Large intestine (tissue), 3 donors: ENCODE measurements at regions not wholly inside any gene's neighbourhood (a gene's known extent, or its start where the extent isn't known, plus 50 kb on each side); places are given as distances from the start of the nearest gene placed in this dataset.

Experiments used
- DNase-seq, 2 donors: peaks; one replicate each; pipeline versions ENCODE4 v3.0.0 to v3.0.0-alpha.2; 2013
- H3K27ac ChIP-seq: one replicate; pipeline ENCODE4 v1.5.1; 2013; ENCODE audit warnings: low read length
- H3K27me3 ChIP-seq: 2 replicates; pipeline ENCODE4 v1.6.1; 2013; ENCODE audit warnings: low read length; ENCODE audit not compliant: control insufficient read depth, insufficient read depth
- H3K36me3 ChIP-seq: 2 replicates; pipeline ENCODE4 v1.6.1; 2013; ENCODE audit warnings: low read length; ENCODE audit not compliant: control insufficient read depth, insufficient read depth
- H3K4me1 ChIP-seq: one replicate; pipeline ENCODE4 v1.6.1; 2013; ENCODE audit warnings: low read length; ENCODE audit not compliant: control insufficient read depth, insufficient read depth
- H3K4me3 ChIP-seq: one replicate; pipeline ENCODE4 v1.5.1; 2013; ENCODE audit warnings: low read length
- H3K9me3 ChIP-seq: one replicate; pipeline ENCODE4 v1.6.1; 2013; ENCODE audit warnings: mild to moderate bottlenecking, low read depth, low read length, moderate library complexity; ENCODE audit not compliant: control insufficient read depth
- WGBS: methylation state at CpG from one replicate; pipeline ENCODE4 v1.1.5; 2013; ENCODE audit warnings: low lambda C conversion rate; ENCODE audit not compliant: insufficient coverage; 5-methylcytosine and 5-hydroxymethylcytosine counted together

DNA sequence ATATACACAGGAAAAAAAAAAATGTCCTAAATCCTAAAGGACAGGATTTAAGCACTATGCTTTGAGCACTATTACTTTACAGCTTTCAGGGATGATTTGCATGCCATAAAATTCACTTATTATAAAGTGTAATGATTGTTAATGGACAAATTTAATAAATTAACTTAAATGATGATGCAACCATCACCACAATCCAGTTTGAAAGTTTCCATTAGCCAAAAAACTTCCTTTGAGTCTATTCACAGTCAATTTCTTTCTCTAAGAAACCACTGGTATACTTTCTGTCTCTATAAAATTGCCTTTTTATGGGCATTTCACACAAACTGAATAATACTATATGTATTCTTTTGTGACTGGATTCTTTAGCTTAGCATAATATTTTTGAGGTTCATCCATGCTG is 111.1 kb upstream of the RIOK3 start:
- H3K27me3 ChIP-seq = no peaks in the 10 kb centered on the region
- no peak overlapping the region for H3K4me3 ChIP-seq
- no peak for DNase-seq
- no peaks in the 10 kb centered on the region for H3K4me1 ChIP-seq
- no peaks in the 10 kb centered on the region for H3K9me3 ChIP-seq
- no peaks in the 10 kb centered on the region for H3K36me3 ChIP-seq
- H3K27ac ChIP-seq = no peak overlapping the region

DNA sequence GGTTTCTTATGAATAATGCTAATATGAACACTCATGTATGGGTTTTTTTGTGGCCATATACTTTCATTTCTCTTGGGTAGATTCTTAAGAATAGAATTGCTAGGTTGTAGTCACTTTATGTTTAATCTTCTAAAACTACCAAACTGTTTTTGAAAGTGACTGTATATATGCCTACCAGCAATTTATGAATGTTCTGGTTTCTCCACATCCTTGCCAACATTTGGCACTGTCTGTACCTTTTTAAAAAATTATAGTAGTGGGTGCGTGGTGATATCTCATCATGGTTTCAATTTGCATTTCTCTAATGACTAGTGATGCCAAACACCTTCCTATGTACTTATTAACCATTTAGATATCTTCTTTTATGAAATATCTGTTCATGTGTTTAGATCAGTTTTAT is 110.6 kb upstream of the RIOK3 start:
- Histone ChIP-seq H3K27me3 (no peaks in the 10 kb centered on the region), H3K4me3 (no peak overlapping the region), H3K36me3 (no peaks in the 10 kb centered on the region), H3K4me1 (no peaks in the 10 kb centered on the region), H3K9me3 (no peaks in the 10 kb centered on the region), H3K27ac (no peak overlapping the region)
- WGBS = 100% methylated on average over 1 of the region's 1 CpG
- DNase-seq = no peak

- no peaks in the 10 kb centered on the region for H3K4me1 ChIP-seq
- no peak overlapping the region for H3K27ac ChIP-seq
- H3K36me3 ChIP-seq = peaks cover 6% of the 10 kb centered on the region
- no CpG with 5 or more reads among the region's 2 CpGs for WGBS
- H3K4me3 ChIP-seq = no peak overlapping the region
- no peak for DNase-seq
- no peaks in the 10 kb centered on the region for H3K27me3 ChIP-seq
- peaks cover 4% of the 10 kb centered on the region for H3K9me3 ChIP-seq
Measured at GRCh38 chr18:23350188-23350587, 102.9 kb upstream of the RIOK3 start.

GRCh38 chr18:23351521-23351920 is 101.6 kb upstream of the RIOK3 start:
- 100% methylated on average over 1 of the region's 4 CpGs for WGBS
- Histone ChIP-seq H3K27ac (no peak overlapping the region), H3K4me1 (peaks cover 7% of the 10 kb centered on the region), H3K9me3 (peaks cover 4% of the 10 kb centered on the region), H3K27me3 (no peaks in the 10 kb centered on the region), H3K4me3 (no peak overlapping the region), H3K36me3 (peaks cover 6% of the 10 kb centered on the region)
- DNase-seq = no peak

DNA sequence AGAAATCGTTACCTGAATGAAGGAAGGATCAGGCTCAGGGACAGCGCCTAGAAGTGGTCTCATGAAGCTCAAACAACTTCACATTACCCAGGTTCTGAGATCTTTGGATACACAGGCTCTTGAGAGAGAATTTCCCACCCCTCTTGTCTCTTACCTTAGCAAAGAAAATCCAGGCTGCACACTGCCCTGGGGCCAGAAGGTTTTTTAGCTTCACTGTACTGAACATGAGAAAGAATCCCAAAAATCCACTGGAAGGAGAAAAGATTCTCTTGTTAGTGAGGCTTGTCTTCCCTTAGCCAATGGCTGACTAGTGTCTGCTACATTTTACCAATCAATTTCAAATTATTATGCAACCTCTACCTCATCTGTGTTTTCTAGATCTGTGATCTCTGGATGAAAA is 101.0 kb upstream of the RIOK3 start:
- Histone ChIP-seq H3K4me1 (peaks cover 12% of the 10 kb centered on the region), H3K4me3 (no peak overlapping the region), H3K27me3 (no peaks in the 10 kb centered on the region), H3K9me3 (peaks cover 4% of the 10 kb centered on the region), H3K36me3 (peaks cover 6% of the 10 kb centered on the region), H3K27ac (no peak overlapping the region)
- no peak for DNase-seq
- WGBS = no CpG with 5 or more reads among the region's 2 CpGs

DNA sequence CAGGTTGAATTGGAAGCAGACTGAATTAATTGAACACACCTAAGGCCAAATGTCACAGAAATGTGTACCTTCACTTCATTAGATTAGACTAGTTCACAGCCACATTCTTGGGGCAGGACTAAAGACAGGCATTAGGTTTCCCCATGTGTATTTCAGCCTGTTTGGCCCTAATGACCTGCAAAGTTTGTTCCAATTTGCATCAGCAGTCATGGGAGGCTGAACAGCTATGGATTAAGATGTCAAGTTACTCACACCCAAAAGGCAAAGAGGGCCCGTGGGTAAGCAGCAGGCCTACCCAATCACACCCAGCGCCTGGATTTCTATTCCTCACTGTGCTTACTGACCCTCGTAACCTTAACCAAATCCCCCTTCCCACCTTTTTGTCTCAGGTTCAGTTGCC is 99.6 kb upstream of the RIOK3 start:
- Histone ChIP-seq H3K4me1 (peaks cover 24% of the 10 kb centered on the region), H3K36me3 (peaks cover 6% of the 10 kb centered on the region), H3K9me3 (peaks cover 4% of the 10 kb centered on the region), H3K27ac (no peak overlapping the region), H3K4me3 (no peak overlapping the region), H3K27me3 (no peaks in the 10 kb centered on the region)
- WGBS = 100% methylated on average over 1 of the region's 3 CpGs
- DNase-seq = no peak

DNA sequence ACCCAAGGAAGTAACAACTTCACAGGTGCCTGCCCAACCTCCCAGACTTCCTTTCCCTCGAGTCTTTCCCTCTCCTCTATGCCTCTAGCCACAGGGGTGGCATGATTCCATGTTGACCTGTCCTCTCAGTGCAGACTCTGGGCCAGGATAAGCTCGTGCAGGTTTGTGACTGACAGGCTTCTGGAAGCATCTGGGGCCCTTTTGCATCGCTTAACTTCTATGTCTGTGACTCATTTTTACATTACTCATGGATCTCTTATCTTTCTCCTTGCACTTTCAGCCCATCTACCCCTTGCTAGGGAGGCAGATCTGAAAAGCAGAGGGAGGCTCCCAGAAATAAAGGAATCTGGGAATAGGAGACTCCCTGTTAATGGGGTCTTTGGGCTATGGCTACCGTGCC is 98.5 kb upstream of the RIOK3 start:
- Histone ChIP-seq H3K9me3 (no peaks in the 10 kb centered on the region), H3K27ac (no peak overlapping the region), H3K27me3 (no peaks in the 10 kb centered on the region), H3K4me3 (no peak overlapping the region), H3K36me3 (peaks cover 6% of the 10 kb centered on the region), H3K4me1 (peaks cover 24% of the 10 kb centered on the region)
- WGBS = 80% methylated on average over 1 of the region's 4 CpGs
- DNase-seq = no peak

GRCh38 chr18:23355206-23355605 is 97.9 kb upstream of the RIOK3 start:
- H3K36me3 ChIP-seq = peaks cover 4% of the 10 kb centered on the region
- no CpG with 5 or more reads among the region's 6 CpGs for WGBS
- no peaks in the 10 kb centered on the region for H3K9me3 ChIP-seq
- DNase-seq = no peak
- H3K27ac ChIP-seq = no peak overlapping the region
- no peak overlapping the region for H3K4me3 ChIP-seq
- H3K4me1 ChIP-seq = peaks cover 24% of the 10 kb centered on the region
- no peaks in the 10 kb centered on the region for H3K27me3 ChIP-seq

DNA sequence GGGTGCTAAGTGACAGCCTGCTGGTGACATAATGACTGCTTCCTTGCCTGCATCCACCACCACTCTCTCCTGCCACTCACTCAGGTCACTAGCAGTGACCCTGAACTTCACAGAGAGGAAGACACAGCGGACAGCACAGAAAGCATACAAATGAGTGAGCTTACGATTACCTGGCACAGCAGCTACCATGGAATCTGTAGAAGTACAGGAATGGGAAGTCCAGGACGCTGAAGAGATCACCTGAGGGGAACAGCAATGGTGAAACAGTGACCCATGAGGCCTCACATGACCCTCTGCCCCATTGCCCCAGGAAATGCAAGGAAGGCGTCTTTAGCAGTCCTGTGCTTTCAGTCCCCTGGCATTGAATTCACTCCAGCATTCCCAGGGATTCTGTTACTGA is 96.7 kb upstream of the RIOK3 start:
- Histone ChIP-seq H3K36me3 (no peaks in the 10 kb centered on the region), H3K9me3 (no peaks in the 10 kb centered on the region), H3K4me1 (peaks cover 24% of the 10 kb centered on the region), H3K4me3 (no peak overlapping the region), H3K27me3 (no peaks in the 10 kb centered on the region), H3K27ac (peak overlapping the region; percentile 66)
- peak; percentile 37 to 72 for DNase-seq
- WGBS = no CpG with 5 or more reads among the region's 4 CpGs

GRCh38 chr18:23356915-23357601 is 96.0 kb upstream of the RIOK3 start:
- Histone ChIP-seq H3K27ac (peak overlapping the region; percentile 66), H3K9me3 (no peaks in the 10 kb centered on the region), H3K27me3 (no peaks in the 10 kb centered on the region), H3K4me1 (peaks cover 24% of the 10 kb centered on the region), H3K4me3 (no peak overlapping the region), H3K36me3 (no peaks in the 10 kb centered on the region)
- 11% methylated on average over 1 of the region's 2 CpGs for WGBS
- peak; percentile 39 to 75 for DNase-seq

GRCh38 chr18:23357996-23358594 is 95.0 kb upstream of the RIOK3 start:
- no CpG with 5 or more reads among the region's 13 CpGs for WGBS
- Histone ChIP-seq H3K4me3 (no peak overlapping the region), H3K27ac (peak overlapping the region; percentile 66), H3K36me3 (no peaks in the 10 kb centered on the region), H3K9me3 (no peaks in the 10 kb centered on the region), H3K27me3 (no peaks in the 10 kb centered on the region), H3K4me1 (peaks cover 24% of the 10 kb centered on the region)
- DNase-seq = peak in 1 of 2 donors; percentile 18
